HG03558 (cell line): ENCODE measurements at regions not wholly inside any gene's neighbourhood (a gene's known extent, or its start where the extent isn't known, plus 50 kb on each side); places are given as distances from the start of the nearest gene placed in this dataset.

Experiments used
- ATAC-seq: cut with Tn5 transposase; IDR thresholded peaks from one replicate; pipeline ENCODE4 v1.9.1; 2021; ENCODE audit warnings: moderate number of reproducible peaks; ENCODE audit not compliant: unreplicated experiment; ENCODE audit errors: extremely low read depth

DNA sequence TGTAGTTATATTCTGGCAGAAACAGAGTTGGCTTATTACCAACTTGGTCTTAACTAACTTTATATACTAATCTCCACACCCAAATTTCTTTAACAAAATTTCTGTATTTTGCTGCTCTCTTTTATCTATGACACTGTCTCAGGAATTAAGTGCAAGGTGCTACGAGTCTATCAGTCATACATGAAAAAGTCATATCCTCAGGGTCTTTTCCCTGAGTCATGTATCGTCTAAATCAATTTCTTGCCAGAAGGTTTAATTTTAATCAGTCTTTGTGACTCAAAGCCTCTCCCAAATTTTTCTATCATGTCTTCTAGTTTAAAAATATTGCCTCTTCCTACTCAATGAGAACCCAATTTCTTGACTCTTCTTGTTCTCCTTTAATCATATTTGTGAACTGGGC is 1803.6 kb upstream of the PCDH7 start:
- no peak for ATAC-seq

DNA sequence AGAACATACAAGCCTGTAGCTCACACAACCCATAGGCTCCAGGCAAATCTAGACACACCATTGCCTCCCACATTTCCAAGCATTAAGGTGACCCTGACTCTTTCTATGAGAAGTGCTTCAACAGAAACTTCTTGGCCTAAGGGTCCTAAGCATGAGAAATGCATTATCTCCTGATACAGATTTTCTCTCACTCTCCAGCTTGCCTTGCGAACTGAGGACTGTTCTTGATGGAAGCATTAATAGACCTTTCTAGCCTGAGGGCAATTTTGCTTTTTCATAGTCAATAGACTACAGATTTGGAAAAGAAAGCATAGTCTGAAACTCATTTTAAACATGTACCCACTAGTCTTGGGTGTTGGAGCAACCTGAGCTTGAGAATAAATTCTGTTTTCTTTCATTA is 1801.3 kb upstream of the PCDH7 start:
- no peak for ATAC-seq

DNA sequence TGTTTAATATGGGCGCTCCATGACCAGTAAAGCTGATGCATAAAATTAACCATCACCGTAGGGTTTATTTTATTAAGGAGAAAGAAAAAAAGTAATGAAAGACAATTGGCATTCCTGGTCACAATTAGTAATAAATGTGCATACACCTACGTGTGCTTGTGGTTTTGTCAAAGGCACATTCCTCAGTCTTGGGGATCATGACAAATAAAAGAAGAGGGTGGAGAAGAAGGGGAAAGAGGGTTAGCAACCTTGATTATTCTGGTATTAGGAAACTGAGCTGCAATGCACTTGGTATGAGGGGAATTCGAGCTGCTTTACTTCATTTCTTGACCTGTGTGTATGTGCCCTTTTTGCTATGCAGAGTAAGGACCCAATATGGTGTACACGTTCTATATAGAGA is 1798.3 kb upstream of the PCDH7 start:
- no peak for ATAC-seq

DNA sequence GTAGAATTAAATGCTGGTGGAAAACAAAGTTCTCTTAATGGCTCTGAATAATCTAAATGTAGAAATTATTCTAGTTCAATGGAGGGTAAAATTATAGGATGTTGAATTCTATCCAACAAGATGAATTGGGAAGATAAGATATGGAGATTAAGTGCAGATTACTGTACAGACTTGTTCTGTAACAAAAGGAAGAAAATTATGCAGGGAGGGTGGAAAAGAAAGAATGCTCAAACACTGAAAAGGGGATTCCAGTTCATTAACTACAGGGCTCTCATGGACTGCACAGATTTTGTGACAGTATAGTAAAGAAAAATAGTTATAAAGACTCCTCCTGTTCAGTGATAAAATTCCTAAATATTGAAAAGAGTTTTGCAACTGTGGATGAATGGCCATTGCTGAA is 1794.0 kb upstream of the PCDH7 start:
- ATAC-seq: no peak

DNA sequence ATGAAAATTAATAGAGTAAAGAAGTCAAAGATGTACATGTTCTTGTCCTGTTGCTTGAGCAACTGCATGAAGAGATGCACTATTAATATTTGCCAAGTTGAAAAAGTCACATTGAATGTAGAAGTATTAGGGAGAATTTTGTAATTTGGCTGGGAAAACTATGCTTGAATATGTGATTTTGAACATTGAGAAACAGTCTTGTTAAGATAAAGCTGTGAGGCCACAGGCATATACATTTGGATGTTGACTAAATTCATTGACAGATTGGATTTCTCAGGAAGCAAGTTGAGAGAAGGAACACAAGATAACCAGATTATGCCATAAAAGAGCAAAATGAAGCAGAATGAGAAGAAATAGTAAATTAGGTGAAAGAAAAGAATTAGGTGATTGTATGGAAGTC is 1777.5 kb upstream of the PCDH7 start:
- no peak for ATAC-seq

DNA sequence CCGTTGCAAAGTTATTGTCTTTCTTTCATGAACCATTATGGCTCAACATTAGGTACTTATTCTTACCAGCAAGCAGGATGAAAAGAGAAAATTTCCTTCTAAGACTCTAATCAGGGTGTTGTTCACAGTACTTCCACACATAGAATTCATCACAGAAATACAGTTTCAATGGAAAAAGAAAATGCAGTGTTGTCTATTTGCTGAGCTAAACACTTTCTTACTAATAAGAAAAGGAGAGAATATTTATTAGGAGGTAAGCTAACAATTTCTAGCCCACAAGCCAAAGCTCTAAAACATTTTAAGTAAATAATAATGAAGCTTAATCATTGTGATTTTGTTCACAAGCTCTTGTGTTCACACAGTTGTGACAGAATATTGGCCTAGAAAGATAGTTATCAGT is 1772.8 kb upstream of the PCDH7 start:
- ATAC-seq: no peak

DNA sequence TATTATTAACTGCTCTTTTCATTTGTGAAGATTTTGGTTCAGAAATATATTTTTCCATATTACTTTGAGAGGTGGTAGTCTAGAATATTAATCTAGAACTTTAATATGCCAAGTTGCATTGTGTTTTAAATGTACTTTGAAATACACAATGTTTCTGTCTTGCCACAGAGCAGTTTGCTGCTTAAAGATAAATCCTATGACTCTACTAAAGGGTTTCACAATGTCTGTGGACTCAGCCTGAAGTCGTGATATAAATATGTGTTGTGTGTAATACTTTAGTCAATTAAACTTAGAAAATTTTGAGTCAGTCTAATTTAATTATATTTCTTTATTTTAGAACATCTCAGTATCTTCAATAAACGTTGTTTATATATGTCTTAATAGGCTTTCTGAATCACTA is 1771.7 kb upstream of the PCDH7 start:
- no peak for ATAC-seq

DNA sequence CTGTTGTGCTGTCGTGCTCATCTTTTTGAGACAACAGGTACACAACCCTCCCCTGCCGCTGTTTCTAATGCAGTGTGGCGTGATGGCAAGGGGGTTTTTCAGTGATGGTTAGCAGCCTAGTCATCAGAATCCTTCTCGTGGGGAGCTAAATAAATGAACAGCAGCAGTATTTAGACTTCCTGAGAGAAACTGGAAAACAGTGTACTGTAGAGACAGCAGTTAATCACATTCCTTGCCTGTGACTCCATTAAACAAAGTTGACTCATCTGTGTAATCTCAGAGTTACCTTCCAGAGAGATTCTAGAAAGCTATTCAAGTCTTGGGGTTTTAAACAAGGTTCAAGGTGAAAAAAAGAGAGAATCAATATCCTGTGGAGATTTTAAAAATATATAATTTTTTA is 1753.2 kb upstream of the PCDH7 start:
- no peak for ATAC-seq

DNA sequence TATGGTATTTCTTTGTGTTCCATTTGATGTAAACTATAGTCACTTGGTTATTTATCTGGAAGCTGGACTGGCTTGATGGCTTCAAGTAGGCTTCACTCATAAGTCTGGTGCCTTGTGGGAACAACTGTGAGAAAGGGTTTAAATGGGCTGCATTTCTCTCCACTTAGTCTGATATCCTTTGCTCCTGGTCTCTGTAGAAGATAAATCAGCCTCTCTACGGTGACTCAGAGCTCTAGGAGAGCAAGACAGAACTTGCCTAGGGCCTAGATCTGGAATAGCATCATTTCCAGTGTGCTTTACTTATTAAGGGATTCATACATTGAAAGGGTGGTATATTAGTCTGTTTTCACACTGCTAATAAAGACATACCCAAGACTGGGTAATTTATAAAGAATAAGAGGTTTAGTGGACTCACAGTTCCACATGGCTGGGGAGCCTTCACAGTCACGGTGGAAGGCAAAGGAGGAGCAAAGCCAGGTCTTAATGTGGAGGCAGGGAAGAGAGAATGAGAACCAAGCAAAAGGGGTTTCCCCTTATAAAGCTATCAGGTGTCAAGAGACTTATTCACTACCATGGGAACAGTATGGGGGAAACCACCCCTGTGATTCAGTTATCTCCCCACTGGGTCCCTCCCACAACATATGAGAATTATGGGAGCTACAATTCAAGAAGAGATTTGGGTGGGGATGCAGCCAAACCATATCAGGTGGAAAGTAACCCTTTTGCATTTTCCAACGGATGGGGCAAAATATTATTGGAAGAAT is 1746.4 kb upstream of the PCDH7 start:
- no peak for ATAC-seq

DNA sequence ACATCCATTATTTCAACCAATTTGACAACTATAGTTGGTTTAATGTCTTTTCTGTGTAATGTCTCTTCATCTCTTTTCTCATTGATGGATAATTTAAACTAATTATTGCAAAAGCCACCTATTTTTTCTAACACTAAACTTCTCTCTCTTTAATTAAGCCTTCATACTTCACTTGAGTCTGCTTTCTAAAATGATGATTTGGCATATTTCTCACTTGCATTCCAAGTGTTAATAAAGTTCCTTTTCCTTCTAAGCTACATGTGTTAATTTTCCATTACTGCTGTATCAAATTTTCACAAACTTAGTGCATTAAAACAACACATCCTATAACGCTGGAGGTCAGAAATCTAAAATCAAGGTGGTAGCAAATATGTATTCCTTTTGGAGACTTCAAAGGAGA is 1743.8 kb upstream of the PCDH7 start:
- no peak for ATAC-seq

DNA sequence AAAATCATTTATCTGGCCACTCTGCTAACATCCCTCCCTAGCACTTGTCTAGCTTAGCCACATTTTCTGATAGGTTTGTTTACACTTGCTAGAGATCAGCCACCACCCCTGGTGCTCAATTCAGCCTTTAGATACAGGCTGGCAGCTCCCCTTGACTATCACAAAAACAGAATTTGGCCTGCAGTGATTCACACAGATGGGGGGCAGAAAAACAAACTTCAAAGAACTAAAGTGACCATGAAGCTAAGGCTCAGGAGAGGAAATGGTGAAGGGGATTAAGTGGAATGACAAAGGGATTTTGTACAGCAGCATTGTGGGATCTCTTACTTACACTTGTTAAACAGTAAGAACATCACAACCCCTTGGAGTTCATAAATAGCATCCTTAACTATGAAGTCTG is 1718.0 kb upstream of the PCDH7 start:
- ATAC-seq: no peak

DNA sequence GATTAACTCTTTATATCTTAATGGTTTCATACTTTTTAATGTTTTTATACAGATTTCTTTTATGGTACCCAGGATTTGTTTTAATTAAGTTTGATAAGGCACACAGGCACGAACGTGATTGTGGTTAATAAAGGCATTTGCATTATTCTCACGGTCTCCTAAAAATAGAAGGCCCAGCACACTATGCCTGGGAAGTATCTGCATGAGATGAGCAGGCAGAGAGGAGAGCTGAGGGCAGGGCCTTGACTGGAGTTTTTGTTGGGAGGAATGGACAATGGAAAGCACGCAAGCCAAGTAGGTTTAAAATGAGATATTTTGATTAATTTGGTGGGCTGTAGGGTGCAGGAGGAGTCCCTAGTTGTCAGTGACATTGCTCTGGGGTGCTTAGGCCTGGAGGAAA is 1714.3 kb upstream of the PCDH7 start:
- no peak for ATAC-seq

DNA sequence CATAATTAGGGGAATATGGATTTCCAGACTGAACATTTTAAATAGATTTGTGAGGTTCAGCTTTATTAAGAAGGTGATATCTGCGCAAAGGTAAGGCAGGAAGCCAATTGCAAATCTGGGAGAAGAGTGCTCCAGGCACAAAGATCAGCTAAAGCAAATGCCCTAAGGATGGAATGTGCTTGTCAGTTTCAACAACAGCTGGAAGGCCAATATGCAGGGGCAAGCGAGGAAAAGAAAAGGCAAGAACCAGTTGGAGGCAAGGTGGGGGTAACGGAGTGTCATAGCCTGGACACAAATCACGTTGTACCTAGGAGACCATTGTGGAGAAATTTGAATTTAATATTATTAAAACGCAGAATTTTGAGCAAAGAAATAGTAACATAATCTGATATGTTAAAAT is 1710.3 kb upstream of the PCDH7 start:
- ATAC-seq: no peak

DNA sequence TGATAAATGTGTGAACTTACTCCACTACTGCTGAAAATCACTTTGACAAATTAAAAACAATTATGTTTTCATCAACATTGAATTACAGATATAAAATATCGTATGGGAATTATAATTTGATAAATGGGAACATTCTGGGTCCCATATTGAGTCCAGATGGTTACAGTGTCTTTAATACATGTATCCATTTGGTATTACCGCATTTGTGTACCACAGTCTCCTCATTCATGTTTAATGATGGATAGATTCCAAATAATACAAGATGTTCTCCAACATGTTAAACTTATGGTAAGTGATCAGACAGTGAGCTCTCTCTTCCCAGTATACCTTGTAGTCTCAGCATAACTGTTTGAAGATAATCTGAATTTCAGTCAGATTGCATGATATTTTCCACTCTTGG is 1706.8 kb upstream of the PCDH7 start:
- ATAC-seq: no peak

DNA sequence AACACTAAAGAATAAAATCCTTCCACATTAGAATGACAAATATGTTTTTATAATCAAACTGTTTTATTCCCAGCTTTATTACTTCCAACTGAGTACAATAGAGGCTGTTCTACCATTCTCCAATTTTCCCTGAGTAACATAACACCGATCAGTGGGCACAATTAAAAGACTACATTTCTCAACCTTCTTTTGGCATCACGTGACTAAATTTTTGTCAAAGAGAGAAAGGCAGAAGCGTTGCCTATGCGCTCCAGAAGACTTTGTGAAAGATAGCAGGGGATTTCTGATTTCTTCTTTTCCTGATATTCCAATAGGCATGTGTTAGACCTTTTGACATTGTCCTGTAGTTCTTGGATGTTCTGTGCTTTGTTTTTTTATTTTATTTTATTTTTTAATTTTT is 1705.6 kb upstream of the PCDH7 start:
- no peak for ATAC-seq

DNA sequence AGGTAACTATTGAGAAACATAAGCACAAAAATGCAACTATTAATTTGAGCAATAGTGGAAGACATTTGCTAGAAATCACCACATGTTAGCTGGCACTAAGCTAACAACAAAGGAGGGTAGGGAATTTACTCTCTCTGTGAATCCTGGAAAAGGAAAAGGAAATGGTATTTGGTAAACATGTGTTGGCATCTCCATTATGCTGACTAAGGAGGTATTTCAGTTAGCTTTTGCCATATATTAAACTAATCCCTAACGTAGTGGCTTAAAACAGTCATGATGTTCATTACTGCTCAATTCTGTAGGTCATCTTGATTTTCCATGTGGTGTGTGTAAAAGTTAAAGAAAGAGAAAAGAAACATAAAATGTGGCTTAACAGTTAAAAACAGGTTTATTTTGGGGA is 1686.5 kb upstream of the PCDH7 start:
- ATAC-seq: no peak

DNA sequence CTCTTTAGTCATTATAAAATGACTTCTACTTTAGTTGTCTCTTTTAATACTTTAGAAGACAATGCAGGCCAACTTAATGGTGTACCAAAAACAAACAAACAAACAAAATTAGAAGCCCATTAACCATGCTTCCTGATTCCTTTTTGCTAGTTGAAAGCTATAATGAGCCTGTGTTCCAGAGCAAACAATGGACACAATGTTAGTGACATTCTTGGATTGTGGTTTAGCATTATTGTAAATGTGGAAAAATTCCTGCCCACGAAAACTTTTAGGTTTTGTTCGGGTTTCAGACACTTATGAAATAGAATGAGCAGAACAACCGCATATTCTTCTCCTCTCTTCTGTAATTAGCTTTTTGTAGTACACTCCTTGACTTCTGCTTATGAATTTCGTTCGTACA is 1682.7 kb upstream of the PCDH7 start:
- ATAC-seq: no peak

DNA sequence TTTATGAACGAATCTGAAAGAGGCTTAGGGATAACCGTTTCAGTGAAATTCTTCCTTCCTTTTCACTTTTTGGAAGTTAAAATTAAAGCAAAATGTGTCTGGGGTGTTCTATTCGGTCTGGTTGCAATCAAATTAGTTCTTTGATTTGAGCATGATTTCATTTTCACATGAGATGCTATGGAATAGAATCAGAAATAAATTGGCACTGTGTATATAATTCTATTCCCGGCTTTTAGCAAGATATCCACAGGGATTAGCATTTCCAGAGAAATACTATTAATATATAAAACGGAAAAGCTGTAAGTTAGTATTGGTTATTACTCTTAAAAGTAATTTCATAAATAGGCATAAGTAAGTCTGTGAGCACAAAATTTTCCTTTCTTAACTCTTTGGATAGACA is 1676.8 kb upstream of the PCDH7 start:
- ATAC-seq: no peak

DNA sequence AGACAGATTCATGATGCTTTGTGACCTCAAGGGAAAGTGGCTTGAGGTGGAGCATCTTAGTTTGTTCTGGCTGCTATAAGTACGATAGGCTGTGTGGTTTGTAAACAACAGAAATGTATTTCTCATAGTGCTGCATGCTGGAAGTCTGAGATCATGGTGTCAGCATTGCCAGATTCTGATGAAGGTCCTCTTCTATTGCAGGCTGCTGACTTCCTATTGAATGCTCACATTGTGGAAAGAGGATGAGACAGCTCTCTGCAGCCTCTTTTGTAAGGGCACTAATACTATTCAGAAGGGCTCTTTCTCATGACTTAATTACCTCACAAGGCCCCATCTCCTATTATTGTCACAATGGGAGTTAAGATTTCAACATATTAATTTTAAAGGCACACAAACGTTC is 1674.0 kb upstream of the PCDH7 start:
- no peak for ATAC-seq

DNA sequence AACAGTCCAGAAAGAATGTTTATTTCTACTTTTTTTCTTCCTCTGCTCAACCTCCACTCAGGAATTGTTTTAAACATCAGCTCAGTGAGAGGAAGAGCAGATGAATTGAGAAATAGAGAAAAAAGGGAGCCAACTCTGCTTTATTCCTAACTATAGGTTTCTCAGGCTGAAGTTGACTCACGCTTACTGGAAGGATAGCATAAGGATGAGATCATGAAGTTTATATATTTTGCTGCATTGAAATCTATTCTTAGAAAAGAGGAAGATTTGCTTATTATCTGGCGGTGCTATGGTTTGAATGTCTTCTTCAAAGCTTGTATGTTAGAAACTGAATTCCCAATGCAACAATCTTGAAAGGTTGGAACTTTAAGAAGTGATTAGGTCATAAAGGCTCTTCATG is 1673.4 kb upstream of the PCDH7 start:
- no peak for ATAC-seq

DNA sequence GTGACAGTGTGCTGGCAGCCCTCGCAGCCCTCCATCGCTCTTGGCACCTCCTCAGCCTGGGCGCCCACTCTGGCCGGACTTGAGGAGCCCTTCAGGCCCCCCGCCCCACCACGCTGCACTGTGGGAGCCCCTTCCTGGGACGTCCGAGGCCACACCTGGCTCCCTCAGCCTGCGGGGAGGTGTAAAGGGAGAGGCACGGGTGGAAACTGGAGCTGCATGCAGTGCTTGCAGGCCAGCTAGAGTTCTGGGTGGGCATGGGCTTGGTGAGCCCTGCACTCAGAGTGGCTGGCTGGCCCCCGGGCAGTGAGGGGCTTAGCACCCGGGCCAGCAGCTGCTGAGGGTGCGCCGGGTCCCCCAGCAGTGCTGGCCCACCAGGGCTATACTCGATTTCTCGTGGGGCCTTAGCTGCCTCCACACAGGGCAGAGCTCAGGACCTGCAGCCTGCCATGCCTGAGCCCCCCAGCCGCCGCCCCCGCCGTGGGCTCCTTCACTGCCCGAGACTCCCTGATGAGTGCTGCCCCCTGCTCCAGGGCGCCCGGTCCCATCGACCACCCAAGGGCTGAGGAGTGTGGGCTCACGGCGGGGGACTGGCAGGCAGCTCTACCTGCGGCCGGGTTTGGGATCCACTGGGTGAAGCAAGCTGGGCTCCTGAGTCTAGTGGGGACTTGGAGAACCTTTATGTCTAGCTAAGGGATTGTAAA is 1672.7 kb upstream of the PCDH7 start:
- no peak for ATAC-seq

DNA sequence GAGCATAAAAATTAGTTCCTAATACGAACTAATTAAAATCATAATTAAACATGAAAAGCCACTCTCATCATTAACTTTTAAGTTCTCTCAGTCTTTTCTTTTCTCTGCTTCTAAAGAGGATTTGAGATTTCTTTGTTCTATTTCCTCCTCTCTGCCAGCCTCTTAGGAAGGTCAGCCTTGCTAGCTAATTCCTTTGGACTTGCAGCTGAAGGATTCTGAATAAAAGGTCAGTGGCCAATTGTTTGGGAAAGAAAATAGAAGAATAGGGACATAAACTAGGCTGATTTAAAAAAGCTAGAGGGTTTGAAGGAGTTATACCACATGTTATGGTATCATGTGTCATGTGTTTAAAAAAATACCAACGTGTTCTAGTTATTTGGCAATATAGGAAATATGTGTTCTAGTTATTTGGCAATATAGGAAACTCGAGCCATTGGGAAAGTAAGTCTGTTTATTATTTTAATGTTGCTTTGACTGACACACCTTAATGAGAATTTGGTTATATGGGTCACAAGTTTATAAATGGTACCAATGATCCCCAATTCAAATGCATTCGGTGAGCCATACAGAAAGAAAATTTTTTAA is 1668.7 kb upstream of the PCDH7 start:
- no peak for ATAC-seq
